Amniotic stem cell (primary cell): ENCODE measurements at regions not wholly inside any gene's neighbourhood (a gene's known extent, or its start where the extent isn't known, plus 50 kb on each side); places are given as distances from the start of the nearest gene placed in this dataset.

Source experiments
- DNase-seq: peaks from one replicate; lab custom pipeline; 2025; lab: John Stamatoyannopoulos, UW

- DNase-seq: no peak
Observed at GRCh38 chr1:177472567-177472966, 301.8 kb downstream of the BRINP2 start.

- no peak for DNase-seq
Observed at GRCh38 chr1:177471244-177471643, 300.5 kb downstream of the BRINP2 start.

- DNase-seq: no peak
Observed at GRCh38 chr1:177469519-177469918, 298.8 kb downstream of the BRINP2 start.

GRCh38 chr1:177466286-177466685 is 295.5 kb downstream of the BRINP2 start:
- DNase-seq: no peak

- no peak for DNase-seq
Observed at GRCh38 chr1:177464686-177465085, 293.9 kb downstream of the BRINP2 start.

GRCh38 chr1:177451191-177451590 is 280.4 kb downstream of the BRINP2 start:
- DNase-seq: no peak

GRCh38 chr1:177448652-177449357 is 278.0 kb downstream of the BRINP2 start:
- no peak for DNase-seq

- no peak for DNase-seq
Observed at GRCh38 chr1:177448036-177448615, 277.4 kb downstream of the BRINP2 start.

GRCh38 chr1:177444997-177445746 is 274.4 kb downstream of the BRINP2 start:
- no peak for DNase-seq

GRCh38 chr1:177443003-177443402 is 272.2 kb downstream of the BRINP2 start:
- DNase-seq: no peak

- DNase-seq: no peak
Observed at GRCh38 chr1:177442584-177442983, 271.8 kb downstream of the BRINP2 start.

GRCh38 chr1:177441281-177441680 is 270.5 kb downstream of the BRINP2 start:
- no peak for DNase-seq

GRCh38 chr1:177440821-177441220 is 270.1 kb downstream of the BRINP2 start:
- no peak for DNase-seq

GRCh38 chr1:177439301-177439700 is 268.5 kb downstream of the BRINP2 start:
- no peak for DNase-seq

GRCh38 chr1:177435364-177435763 is 264.6 kb downstream of the BRINP2 start:
- no peak for DNase-seq

- no peak for DNase-seq
Observed at GRCh38 chr1:177432897-177433296, 262.1 kb downstream of the BRINP2 start.

GRCh38 chr1:177431123-177431522 is 260.4 kb downstream of the BRINP2 start:
- no peak for DNase-seq

- DNase-seq: no peak
Observed at GRCh38 chr1:177429234-177429633, 258.5 kb downstream of the BRINP2 start.

GRCh38 chr1:177427811-177428210 is 257.1 kb downstream of the BRINP2 start:
- DNase-seq: no peak

GRCh38 chr1:177426497-177426896 is 255.7 kb downstream of the BRINP2 start:
- no peak for DNase-seq

GRCh38 chr1:177425199-177425598 is 254.4 kb downstream of the BRINP2 start:
- no peak for DNase-seq

GRCh38 chr1:177424744-177425143 is 254.0 kb downstream of the BRINP2 start:
- no peak for DNase-seq

- DNase-seq: no peak
Observed at GRCh38 chr1:177423090-177423489, 252.3 kb downstream of the BRINP2 start.
